ENCODE measurements at regions not wholly inside any gene's neighbourhood (a gene's known extent, or its start where the extent isn't known, plus 50 kb on each side); places are given as distances from the start of the nearest gene placed in this dataset.
A peak's percentile ranks its signal among the peaks of the same experiment; 100 is the strongest.
"Not testable (repeated sequence)": the region's sequence is repeated elsewhere in the genome, so short reads cannot be mapped to it uniquely, and the experiment has no call there.

DNA sequence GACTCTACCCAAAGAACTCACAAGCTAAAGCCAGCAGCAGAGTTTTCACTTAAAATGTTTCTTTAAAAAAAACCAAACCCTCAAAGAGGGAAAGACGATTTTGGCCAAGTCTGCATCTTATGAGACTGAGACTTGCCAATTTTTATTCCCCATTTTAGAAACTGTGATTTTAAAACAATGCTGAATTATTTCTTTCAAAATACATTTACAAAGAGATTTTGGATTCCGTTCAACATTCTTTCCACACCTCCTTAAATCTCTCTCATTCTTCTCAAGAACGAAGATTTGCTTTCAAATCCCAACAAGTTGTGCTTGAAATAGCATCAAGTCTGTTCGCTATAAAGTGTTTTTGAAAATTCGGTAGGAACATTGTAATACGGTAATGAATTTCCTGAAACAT is 133.9 kb upstream of the VANGL1 start:
- no peak overlapping the region for H3K4me3 ChIP-seq (ENCODE audit: low read depth, low read length)
- no peak for DNase-seq (ENCODE audit: low read depth)
- no peak for TF ChIP-seq CTCF (IDR thresholded peaks at IDR 0.05; ENCODE audit: insufficient read depth, low read depth, low read length)

GRCh38 chr1:115506924-115507589 is 134.7 kb upstream of the VANGL1 start:
- DNase-seq (ENCODE audit: low read depth) = peak; percentile 62
- H3K4me3 ChIP-seq (ENCODE audit: low read depth, low read length) = no peak overlapping the region
- TF ChIP-seq CTCF (IDR thresholded peaks at IDR 0.05; ENCODE audit: insufficient read depth, low read depth, low read length) = peak; percentile 64

DNA sequence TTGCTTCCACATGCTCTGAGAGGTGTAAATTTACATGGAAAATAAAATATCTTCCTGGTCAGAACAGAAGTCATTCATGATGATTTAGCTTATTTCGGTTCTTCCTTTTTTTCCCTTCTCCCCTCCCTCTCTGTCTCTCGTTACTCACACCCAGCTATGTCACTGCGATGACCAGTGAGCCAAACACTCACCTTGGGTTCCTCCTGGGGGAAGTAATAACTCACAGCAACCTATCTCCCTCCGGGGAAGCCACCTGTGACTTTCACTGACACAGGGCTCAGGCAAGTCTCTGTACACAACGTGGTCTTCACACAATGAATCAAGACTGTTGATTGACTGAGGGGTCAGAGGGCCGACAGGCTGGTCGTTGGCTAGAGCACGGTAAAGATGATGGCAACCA is 135.3 kb upstream of the VANGL1 start:
- no peak for DNase-seq (ENCODE audit: low read depth)
- H3K4me3 ChIP-seq (ENCODE audit: low read depth, low read length) = no peak overlapping the region
- TF ChIP-seq CTCF (IDR thresholded peaks at IDR 0.05; ENCODE audit: insufficient read depth, low read depth, low read length) = no peak

- TF ChIP-seq CTCF (IDR thresholded peaks at IDR 0.05; ENCODE audit: insufficient read depth, low read depth, low read length) = no peak
- no peak overlapping the region for H3K4me3 ChIP-seq (ENCODE audit: low read depth, low read length)
- DNase-seq (ENCODE audit: low read depth) = peak; percentile 28
These were observed 136.6 kb upstream of the VANGL1 start for GRCh38 chr1:115505148-115505571.

GRCh38 chr1:115502183-115502582 is 139.6 kb upstream of the VANGL1 start:
- DNase-seq (ENCODE audit: low read depth); H3K4me3 ChIP-seq (ENCODE audit: low read depth, low read length): not testable (repeated sequence)

- DNase-seq (ENCODE audit: low read depth) = no peak
- no peak overlapping the region for H3K4me3 ChIP-seq (ENCODE audit: low read depth, low read length)
- TF ChIP-seq CTCF (IDR thresholded peaks at IDR 0.05; ENCODE audit: insufficient read depth, low read depth, low read length) = no peak
These were observed 140.3 kb upstream of the VANGL1 start for GRCh38 chr1:115501476-115501875.

- TF ChIP-seq CTCF (IDR thresholded peaks at IDR 0.05; ENCODE audit: insufficient read depth, low read depth, low read length) = no peak
- H3K4me3 ChIP-seq (ENCODE audit: low read depth, low read length) = no peak overlapping the region
- no peak for DNase-seq (ENCODE audit: low read depth)
These were observed 142.5 kb upstream of the VANGL1 start for GRCh38 chr1:115499253-115499652.
